Upper lobe of right lung (tissue), 1 donor: ENCODE measurements at regions not wholly inside any gene's neighbourhood (a gene's known extent, or its start where the extent isn't known, plus 50 kb on each side); places are given as distances from the start of the nearest gene placed in this dataset.
A peak's percentile ranks its signal among the peaks of the same experiment; 100 is the strongest.

Source experiments
- ATAC-seq: fragments of 200-7000 bp; cut with Tn5 transposase; one replicate; pipeline ENCODE4 v1.9.1; 2020; ENCODE audit warnings: mild to moderate bottlenecking, moderate library complexity
- DNase-seq: peaks from one replicate; pipeline ENCODE4 v3.0.0-alpha.2; 2020
- H3K27ac ChIP-seq: fragments of 200-600 bp; one replicate; pipeline ENCODE4 v1.8.0; 2022
- H3K27me3 ChIP-seq: fragments of 200-600 bp; one replicate; pipeline ENCODE4 v1.8.0; 2022; ENCODE audit warnings: mild to moderate bottlenecking
- H3K36me3 ChIP-seq: fragments of 200-600 bp; one replicate; pipeline ENCODE4 v1.8.0; 2022
- H3K4me1 ChIP-seq: fragments of 200-600 bp; one replicate; pipeline ENCODE4 v1.8.0; 2022
- H3K4me3 ChIP-seq: fragments of 200-600 bp; one replicate; pipeline ENCODE4 v1.8.0; 2022; ENCODE audit warnings: mild to moderate bottlenecking
- H3K9me3 ChIP-seq: fragments of 200-600 bp; one replicate; pipeline ENCODE4 v1.8.0; 2022
- intact Hi-C: fragments of 100-400 bp; cut with DNase I; formaldehyde crosslinking; loops from one replicate; pipeline ENCODE4 v1.11.0; 2022
- TF ChIP-seq, protein P1 (sequence below): fragments of 200-600 bp; IDR thresholded peaks from one replicate; pipeline ENCODE4 v1.8.0; 2022; ENCODE audit warnings: antibody characterized with exemption
- donor health status: DM: no; HTN: yes; CAD: no; lungs with severe emphysema.

DNA sequence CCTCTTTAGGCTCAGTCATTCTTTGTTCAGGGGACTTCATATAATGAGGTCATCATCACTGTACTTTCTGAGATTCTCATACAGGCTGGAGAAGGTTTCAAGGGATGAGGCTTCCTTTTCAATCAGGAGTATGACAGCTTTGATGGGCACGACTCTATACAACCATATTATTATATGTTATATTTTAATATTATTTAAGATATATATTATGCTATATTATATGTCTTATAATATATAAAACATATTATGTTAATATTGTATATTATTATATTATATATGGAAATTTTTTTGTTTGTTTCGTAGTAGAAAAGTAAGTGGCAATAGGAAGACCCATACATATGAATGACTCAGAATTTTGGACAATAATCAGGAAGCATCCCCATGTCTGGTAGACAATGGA is 78.0 kb upstream of the GATA6 start:
- intact Hi-C loops = no loop called here
- H3K9me3 ChIP-seq = no peaks in the 10 kb centered on the region
- ATAC-seq (no peak), DNase-seq (no peak)
- no peaks in the 10 kb centered on the region for H3K36me3 ChIP-seq
- H3K4me1 ChIP-seq = no peaks in the 10 kb centered on the region
- H3K27me3 ChIP-seq = no peaks in the 10 kb centered on the region
- TF ChIP-seq, protein P1, sequence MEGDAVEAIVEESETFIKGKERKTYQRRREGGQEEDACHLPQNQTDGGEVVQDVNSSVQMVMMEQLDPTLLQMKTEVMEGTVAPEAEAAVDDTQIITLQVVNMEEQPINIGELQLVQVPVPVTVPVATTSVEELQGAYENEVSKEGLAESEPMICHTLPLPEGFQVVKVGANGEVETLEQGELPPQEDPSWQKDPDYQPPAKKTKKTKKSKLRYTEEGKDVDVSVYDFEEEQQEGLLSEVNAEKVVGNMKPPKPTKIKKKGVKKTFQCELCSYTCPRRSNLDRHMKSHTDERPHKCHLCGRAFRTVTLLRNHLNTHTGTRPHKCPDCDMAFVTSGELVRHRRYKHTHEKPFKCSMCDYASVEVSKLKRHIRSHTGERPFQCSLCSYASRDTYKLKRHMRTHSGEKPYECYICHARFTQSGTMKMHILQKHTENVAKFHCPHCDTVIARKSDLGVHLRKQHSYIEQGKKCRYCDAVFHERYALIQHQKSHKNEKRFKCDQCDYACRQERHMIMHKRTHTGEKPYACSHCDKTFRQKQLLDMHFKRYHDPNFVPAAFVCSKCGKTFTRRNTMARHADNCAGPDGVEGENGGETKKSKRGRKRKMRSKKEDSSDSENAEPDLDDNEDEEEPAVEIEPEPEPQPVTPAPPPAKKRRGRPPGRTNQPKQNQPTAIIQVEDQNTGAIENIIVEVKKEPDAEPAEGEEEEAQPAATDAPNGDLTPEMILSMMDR = no peak
- no peak overlapping the region for H3K27ac ChIP-seq
- no peak overlapping the region for H3K4me3 ChIP-seq

DNA sequence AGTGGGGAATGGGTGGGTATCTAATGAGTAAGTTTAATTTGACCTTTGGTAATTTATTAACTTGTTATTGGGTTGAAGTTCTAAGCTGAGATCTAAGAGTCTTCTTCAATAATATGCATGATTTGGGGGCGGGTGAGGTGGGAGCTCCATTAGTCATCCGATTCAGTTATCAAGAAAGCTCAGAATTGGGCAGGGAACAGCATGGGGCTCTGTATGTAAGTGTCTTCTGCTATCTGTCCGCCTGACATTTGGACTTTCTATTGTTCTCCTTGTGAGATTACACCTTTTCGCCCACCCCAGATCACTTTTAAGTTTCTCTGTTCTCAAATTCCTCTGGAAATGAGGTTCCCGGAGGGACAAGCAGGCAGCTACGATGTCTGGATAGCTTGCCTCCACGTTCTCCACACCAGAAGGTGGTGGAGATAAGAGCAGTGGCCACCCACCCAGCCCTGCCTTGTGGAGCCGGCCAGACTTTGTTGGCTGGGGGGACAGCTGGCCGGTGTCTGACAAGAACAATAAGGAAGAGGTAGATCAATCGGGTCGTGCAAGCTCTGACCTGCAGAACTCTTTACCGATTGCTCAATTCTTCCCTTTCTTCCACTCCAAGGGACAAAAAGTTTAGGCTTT is 75.5 kb upstream of the GATA6 start:
- Histone ChIP-seq H3K4me1 (no peaks in the 10 kb centered on the region), H3K9me3 (no peaks in the 10 kb centered on the region), H3K36me3 (no peaks in the 10 kb centered on the region), H3K27me3 (no peaks in the 10 kb centered on the region), H3K4me3 (no peak overlapping the region), H3K27ac (no peak overlapping the region)
- TF ChIP-seq, protein P1 = no peak
- intact Hi-C loops = no loop called here
- DNase-seq (no peak), ATAC-seq (no peak)

- Histone ChIP-seq H3K27me3 (no peaks in the 10 kb centered on the region), H3K36me3 (no peaks in the 10 kb centered on the region), H3K9me3 (no peaks in the 10 kb centered on the region), H3K4me3 (no peak overlapping the region), H3K27ac (no peak overlapping the region), H3K4me1 (no peaks in the 10 kb centered on the region)
- ATAC-seq (no peak), DNase-seq (no peak)
- TF ChIP-seq, protein P1 = no peak
- intact Hi-C loops = no loop called here
These were observed 75.0 kb upstream of the GATA6 start for GRCh38 chr18:22094358-22094734.

- H3K27ac ChIP-seq = no peak overlapping the region
- no peaks in the 10 kb centered on the region for H3K9me3 ChIP-seq
- peaks cover 7% of the 10 kb centered on the region for H3K4me1 ChIP-seq
- TF ChIP-seq, protein P1 = no peak
- DNase-seq (no peak), ATAC-seq (peak; percentile 69)
- no peaks in the 10 kb centered on the region for H3K36me3 ChIP-seq
- intact Hi-C loops = no loop called here
- H3K4me3 ChIP-seq = no peak overlapping the region
- no peaks in the 10 kb centered on the region for H3K27me3 ChIP-seq
These were observed 70.8 kb upstream of the GATA6 start for GRCh38 chr18:22098563-22098989.

DNA sequence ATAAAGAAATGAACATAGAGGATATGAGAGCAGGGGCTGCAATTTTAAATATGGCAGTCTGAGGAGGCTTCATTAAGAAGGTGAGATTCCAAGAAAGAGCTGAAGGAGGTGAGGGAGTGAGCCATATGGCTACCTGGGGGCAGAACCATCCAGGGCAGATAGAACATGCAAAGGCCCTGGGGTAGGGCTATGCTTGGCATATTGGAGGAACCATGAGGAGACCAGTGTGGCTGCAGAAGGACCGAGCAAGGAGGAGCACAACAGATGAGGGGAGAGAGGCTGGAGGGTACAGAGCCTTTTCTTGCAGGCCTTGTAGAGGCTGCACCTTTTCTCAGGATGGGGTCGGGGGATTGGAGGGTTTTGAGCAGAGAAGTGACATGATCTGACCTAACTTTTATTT is 69.5 kb upstream of the GATA6 start:
- DNase-seq = no peak
- Histone ChIP-seq H3K27me3 (no peaks in the 10 kb centered on the region), H3K9me3 (no peaks in the 10 kb centered on the region), H3K27ac (no peak overlapping the region), H3K4me1 (peaks cover 7% of the 10 kb centered on the region), H3K36me3 (no peaks in the 10 kb centered on the region), H3K4me3 (no peak overlapping the region)
- no peak for ATAC-seq
- TF ChIP-seq, protein P1 = no peak
- intact Hi-C loops = no loop called here

DNA sequence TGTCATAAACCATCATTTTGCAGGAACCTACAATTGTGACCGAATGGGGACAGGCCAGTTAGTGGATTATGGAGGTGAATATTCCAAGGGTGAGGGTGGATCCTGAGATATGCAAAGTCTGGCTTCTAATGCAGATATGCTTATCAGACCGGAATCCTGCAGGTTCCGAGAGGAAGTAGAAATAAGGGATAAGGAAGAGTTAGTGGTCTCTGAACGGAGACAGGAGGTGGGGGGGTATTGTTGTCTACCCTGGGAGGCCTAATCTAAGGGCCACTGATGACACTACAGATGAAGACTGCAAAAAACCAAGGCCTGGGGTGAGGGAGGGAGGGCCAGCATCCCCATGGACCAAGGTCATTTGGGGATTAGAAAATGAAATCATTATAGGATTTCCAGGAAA is 67.7 kb upstream of the GATA6 start:
- ATAC-seq = no peak
- intact Hi-C loops = no loop called here

More for the DNA sequence above, 67.7 kb upstream of the GATA6 start:
- DNase-seq = no peak
- peaks cover 7% of the 10 kb centered on the region for H3K4me1 ChIP-seq
- no peaks in the 10 kb centered on the region for H3K27me3 ChIP-seq
- H3K36me3 ChIP-seq = no peaks in the 10 kb centered on the region
- no peak overlapping the region for H3K4me3 ChIP-seq
- TF ChIP-seq, protein P1 = no peak
- no peak overlapping the region for H3K27ac ChIP-seq
- no peaks in the 10 kb centered on the region for H3K9me3 ChIP-seq
